OCI-LY7 (cell line): ENCODE measurements at regions not wholly inside any gene's neighbourhood (a gene's known extent, or its start where the extent isn't known, plus 50 kb on each side); places are given as distances from the start of the nearest gene placed in this dataset.

Experiments
- BruUV-seq: library from RNA; stranded (reverse); fragments of 400-500 nt; replicated peaks from 2 replicates; lab custom pipeline; 2021; lab: Mats Ljungman, UMichigan
- CTCF ChIA-PET: fragments of 300-600 bp; sonication (Branson Sonifier 250); formaldehyde crosslinking; loops from one replicate; lab custom pipeline; 2022; ENCODE audit warnings: antibody characterized with exemption; ENCODE audit not compliant: unreplicated experiment; lab: Charles Lee
- POLR2A ChIA-PET: fragments of 300-600 bp; sonication (Branson Sonifier 250); formaldehyde crosslinking; loops from one replicate; lab custom pipeline; 2022; ENCODE audit warnings: antibody characterized with exemption; lab: Charles Lee
- DNase-seq: peaks from one replicate; pipeline ENCODE4 v3.0.0-alpha.2; 2015; ENCODE audit warnings: low spot score
- H2AFZ ChIP-seq: fragments of 200-600 bp; sonication (generic), shearing (Covaris generic); 2 replicates; pipeline ENCODE4 v1.6.1; 2014; ENCODE audit warnings: mild to moderate bottlenecking, antibody characterized with exemption, low read length, moderate library complexity
- H3K27ac ChIP-seq: fragments of 200-600 bp; sonication (generic); 2 replicates; pipeline ENCODE4 v1.5.1; 2014; ENCODE audit warnings: mixed run types, low read depth, mild to moderate bottlenecking, moderate library complexity, low read length, inconsistent platforms; ENCODE audit not compliant: poor library complexity, severe bottlenecking
- H3K36me3 ChIP-seq: fragments of 200-600 bp; sonication (generic); 2 replicates; pipeline ENCODE4 v1.6.1; 2014; ENCODE audit warnings: mild to moderate bottlenecking, antibody characterized with exemption, low read length, moderate library complexity, mixed read lengths; ENCODE audit not compliant: insufficient read depth
- H3K4me1 ChIP-seq: fragments of 200-600 bp; sonication (generic); 2 replicates; pipeline ENCODE4 v1.5.1; 2014; ENCODE audit warnings: mild to moderate bottlenecking, low read length; ENCODE audit not compliant: insufficient read depth, poor library complexity, severe bottlenecking
- H3K4me2 ChIP-seq: fragments of 200-600 bp; sonication (generic); 2 replicates; pipeline ENCODE4 v1.6.1; 2014; ENCODE audit warnings: mild to moderate bottlenecking, low read length
- H3K4me3 ChIP-seq: fragments of 200-600 bp; sonication (generic); 2 replicates; pipeline ENCODE4 v1.5.1; 2014; ENCODE audit warnings: mild to moderate bottlenecking, low read depth, low read length; ENCODE audit not compliant: poor library complexity, severe bottlenecking
- H3K79me2 ChIP-seq: fragments of 200-600 bp; sonication (generic); 2 replicates; pipeline ENCODE4 v1.6.1; 2016; ENCODE audit warnings: low read depth, mild to moderate bottlenecking, low read length, moderate library complexity, mixed read lengths; ENCODE audit not compliant: insufficient read depth
- H3K9me2 ChIP-seq: fragments of 200-600 bp; sonication (generic); 2 replicates; pipeline ENCODE4 v1.6.1; 2016; ENCODE audit warnings: mild to moderate bottlenecking, low read length, mixed read lengths; ENCODE audit not compliant: insufficient read depth
- H3K9me3 ChIP-seq: fragments of 200-600 bp; sonication (generic); 2 replicates; pipeline ENCODE4 v1.6.1; 2014; ENCODE audit warnings: mild to moderate bottlenecking, mixed run types, low read length, mixed read lengths
- H4K20me1 ChIP-seq: fragments of 200-600 bp; sonication (generic); 2 replicates; pipeline ENCODE4 v1.6.1; 2014; ENCODE audit warnings: mild to moderate bottlenecking, antibody characterized with exemption, low read length, moderate library complexity, mixed read lengths; ENCODE audit not compliant: insufficient read depth
- EZH2phosphoT487 ChIP-seq: fragments of 200-600 bp; sonication (generic); IDR thresholded peaks from 2 replicates; pipeline ENCODE4 v1.6.1; 2018; ENCODE audit warnings: low read depth, borderline replicate concordance, mild to moderate bottlenecking, mixed run types, antibody characterized with exemption, low read length, moderate library complexity, mixed read lengths
- intact Hi-C: fragments of 100-400 bp; cut with micrococcal nuclease; formaldehyde crosslinking; loops from one replicate; pipeline ENCODE4 v1.10.0; 2022; ENCODE audit not compliant: unreplicated experiment
- TF ChIP-seq, protein P1 (sequence below): fragments of 200-600 bp; sonication (generic); conservative IDR thresholded peaks from 2 replicates; pipeline ENCODE4 v1.5.1; 2014; ENCODE audit warnings: mild to moderate bottlenecking, antibody characterized with exemption, low read length, moderate library complexity, mixed read lengths

DNA sequence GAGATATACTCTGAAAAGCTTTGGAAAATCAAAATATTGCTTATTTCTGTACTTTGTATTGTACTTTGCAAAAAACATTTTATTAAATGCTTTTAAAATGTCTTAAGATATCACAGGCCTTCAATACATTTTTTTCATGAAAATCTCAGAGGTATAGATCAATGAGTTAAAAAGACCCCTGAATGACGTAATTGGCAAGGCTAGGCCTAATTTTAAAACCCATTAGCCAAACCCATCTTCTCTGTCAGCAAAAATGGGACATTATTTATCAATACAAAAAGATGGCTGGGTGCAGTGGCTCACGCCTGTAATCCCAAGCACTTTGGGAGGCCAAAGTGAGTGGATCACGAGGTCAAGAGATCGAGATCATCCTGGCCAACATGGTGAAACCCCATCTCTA lies 84.8 kb upstream of the PAK5 start:
- ChIA-PET CTCF (no interaction called here), POLR2A (interaction anchor here (0.5 to 1.5 kb wide), 3 partner anchors 8 to 854 kb away, joined by 3 to 4 read pairs (median 3); no protein-coding TSS in a partner anchor)
- Histone ChIP-seq H4K20me1 (no peaks in the 10 kb centered on the region), H3K9me3 (no peaks in the 10 kb centered on the region), H3K4me2 (no peak overlapping the region), H3K36me3 (no peaks in the 10 kb centered on the region), H2AFZ (no peak overlapping the region), H3K4me3 (no peak overlapping the region), H3K4me1 (no peaks in the 10 kb centered on the region), H3K27ac (no peak overlapping the region), H3K79me2 (no peaks in the 10 kb centered on the region), H3K9me2 (no peaks in the 10 kb centered on the region)
- TF ChIP-seq, protein P1, sequence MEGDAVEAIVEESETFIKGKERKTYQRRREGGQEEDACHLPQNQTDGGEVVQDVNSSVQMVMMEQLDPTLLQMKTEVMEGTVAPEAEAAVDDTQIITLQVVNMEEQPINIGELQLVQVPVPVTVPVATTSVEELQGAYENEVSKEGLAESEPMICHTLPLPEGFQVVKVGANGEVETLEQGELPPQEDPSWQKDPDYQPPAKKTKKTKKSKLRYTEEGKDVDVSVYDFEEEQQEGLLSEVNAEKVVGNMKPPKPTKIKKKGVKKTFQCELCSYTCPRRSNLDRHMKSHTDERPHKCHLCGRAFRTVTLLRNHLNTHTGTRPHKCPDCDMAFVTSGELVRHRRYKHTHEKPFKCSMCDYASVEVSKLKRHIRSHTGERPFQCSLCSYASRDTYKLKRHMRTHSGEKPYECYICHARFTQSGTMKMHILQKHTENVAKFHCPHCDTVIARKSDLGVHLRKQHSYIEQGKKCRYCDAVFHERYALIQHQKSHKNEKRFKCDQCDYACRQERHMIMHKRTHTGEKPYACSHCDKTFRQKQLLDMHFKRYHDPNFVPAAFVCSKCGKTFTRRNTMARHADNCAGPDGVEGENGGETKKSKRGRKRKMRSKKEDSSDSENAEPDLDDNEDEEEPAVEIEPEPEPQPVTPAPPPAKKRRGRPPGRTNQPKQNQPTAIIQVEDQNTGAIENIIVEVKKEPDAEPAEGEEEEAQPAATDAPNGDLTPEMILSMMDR = no peak
- TF ChIP-seq EZH2phosphoT487 = no peak
- BruUV-seq = no TSS peak
- intact Hi-C loops = no loop called here
- DNase-seq = no peak

DNA sequence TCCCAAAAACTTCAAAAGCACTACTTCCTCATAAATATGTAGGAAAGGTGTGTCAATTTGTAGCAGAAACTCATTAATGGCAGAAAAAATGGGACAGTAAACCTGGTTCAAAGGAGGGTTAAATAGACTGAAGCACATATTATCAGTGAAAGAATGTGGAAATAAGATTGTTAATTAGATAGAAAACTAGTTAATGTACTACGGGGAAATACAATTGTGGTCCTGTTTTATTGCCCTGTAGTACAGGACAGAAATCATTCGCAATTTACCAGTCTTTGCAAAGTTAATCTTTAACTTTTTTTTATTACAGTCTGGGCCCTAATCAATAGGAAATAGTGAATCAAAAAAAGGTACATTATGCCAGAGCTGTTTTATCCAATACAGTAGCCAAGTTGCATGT lies 82.0 kb upstream of the PAK5 start:
- Histone ChIP-seq H3K4me2 (no peak overlapping the region), H3K9me3 (no peaks in the 10 kb centered on the region), H3K4me3 (no peak overlapping the region), H2AFZ (no peak overlapping the region), H4K20me1 (no peaks in the 10 kb centered on the region), H3K9me2 (no peaks in the 10 kb centered on the region), H3K27ac (no peak overlapping the region), H3K36me3 (no peaks in the 10 kb centered on the region), H3K4me1 (no peaks in the 10 kb centered on the region), H3K79me2 (no peaks in the 10 kb centered on the region)
- TF ChIP-seq, protein P1 = no peak
- no peak for TF ChIP-seq EZH2phosphoT487
- CTCF ChIA-PET = no interaction called here
- intact Hi-C loops = no loop called here
- POLR2A ChIA-PET = no interaction called here
- DNase-seq = no peak
- no TSS peak for BruUV-seq

DNA sequence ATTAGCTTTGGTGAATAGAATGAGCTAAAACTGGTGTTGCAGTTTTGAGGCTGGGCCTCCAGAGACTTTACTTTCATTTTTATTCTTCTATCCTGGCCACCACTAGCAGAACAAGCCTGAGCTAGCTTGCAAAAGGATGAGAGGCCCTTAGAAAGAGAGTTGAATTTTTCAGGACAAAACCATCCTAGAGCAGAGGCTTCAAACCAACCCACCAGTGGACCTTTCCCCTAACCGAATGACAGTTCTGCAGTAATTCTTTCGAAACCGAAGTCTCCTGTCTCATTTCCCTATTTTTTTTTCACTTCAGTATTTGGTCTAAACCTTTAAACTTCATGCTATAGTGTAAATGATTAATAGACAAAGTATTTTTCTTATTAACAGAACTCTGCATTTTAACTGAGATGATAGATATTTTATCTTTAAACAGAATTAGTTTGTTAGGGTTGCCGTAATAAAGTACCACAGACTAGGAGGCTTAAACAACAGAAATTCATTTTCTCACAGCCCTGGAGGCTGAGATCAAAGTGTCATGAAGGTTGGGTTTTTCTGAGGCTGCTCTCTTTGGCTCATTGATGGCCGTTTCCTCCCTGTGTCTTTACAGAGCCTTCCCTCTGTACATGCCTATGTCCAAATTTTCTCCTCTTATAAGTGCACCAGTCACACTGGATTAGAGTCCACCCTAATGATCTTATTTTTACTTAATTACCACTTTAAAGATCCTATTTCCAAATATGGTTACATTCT lies 80.6 kb upstream of the PAK5 start:
- intact Hi-C loops = no loop called here
- BruUV-seq = no TSS peak
- Histone ChIP-seq H2AFZ (no peak overlapping the region), H3K79me2 (no peaks in the 10 kb centered on the region), H3K4me3 (no peak overlapping the region), H4K20me1 (no peaks in the 10 kb centered on the region), H3K4me2 (peak overlapping the region; percentile 41; the same call in 1 of the 2 replicates), H3K9me3 (no peaks in the 10 kb centered on the region), H3K9me2 (no peaks in the 10 kb centered on the region), H3K36me3 (no peaks in the 10 kb centered on the region), H3K4me1 (no peaks in the 10 kb centered on the region), H3K27ac (no peak overlapping the region)
- DNase-seq = no peak
- POLR2A ChIA-PET = interaction anchor here (0.6 to 0.7 kb wide), 3 partner anchors 13 to 421 kb away, joined by 3 to 4 read pairs (median 3); no protein-coding TSS in a partner anchor
- TF ChIP-seq, protein P1 = no peak
- no peak for TF ChIP-seq EZH2phosphoT487
- CTCF ChIA-PET = no interaction called here
